Sigmoid colon (tissue), 4 donors: ENCODE measurements at regions not wholly inside any gene's neighbourhood (a gene's known extent, or its start where the extent isn't known, plus 50 kb on each side); places are given as distances from the start of the nearest gene placed in this dataset.

ENCODE experiments used
- EP300 ChIP-seq, 4 donors: sonication (generic); formaldehyde crosslinking; IDR thresholded peaks; one replicate each; pipeline ENCODE4 v1.6.1; 2017; ENCODE audit warnings: antibody characterized with exemption in 4 of 4
- POLR2A ChIP-seq, 2 donors: fragments of 450-650 bp; IDR thresholded peaks; one replicate each; pipeline ENCODE4 v1.6.1; 2016; ENCODE audit warnings: antibody characterized with exemption in 2 of 2, mild to moderate bottlenecking in 2 of 2, moderate library complexity in 2 of 2
- POLR2AphosphoS5 ChIP-seq, 4 donors: sonication (generic); formaldehyde crosslinking; IDR thresholded peaks; one replicate each; pipeline ENCODE4 v1.6.1; 2017; ENCODE audit warnings: antibody characterized with exemption in 4 of 4
- TF ChIP-seq, protein P1 (sequence below), 4 experiments: fragments of 450-650 bp in 3 of 4; fragments of 200-600 bp in 1 of 4; IDR thresholded peaks; one replicate each; pipeline ENCODE4 v1.5.1; 2016 to 2019; ENCODE audit warnings: antibody characterized with exemption in 4 of 4, mild to moderate bottlenecking in 3 of 4, moderate library complexity in 2 of 4

GRCh38 chr1:169031566-169032224 lies 74.8 kb upstream of the ATP1B1 start:
- TF ChIP-seq, protein P1, sequence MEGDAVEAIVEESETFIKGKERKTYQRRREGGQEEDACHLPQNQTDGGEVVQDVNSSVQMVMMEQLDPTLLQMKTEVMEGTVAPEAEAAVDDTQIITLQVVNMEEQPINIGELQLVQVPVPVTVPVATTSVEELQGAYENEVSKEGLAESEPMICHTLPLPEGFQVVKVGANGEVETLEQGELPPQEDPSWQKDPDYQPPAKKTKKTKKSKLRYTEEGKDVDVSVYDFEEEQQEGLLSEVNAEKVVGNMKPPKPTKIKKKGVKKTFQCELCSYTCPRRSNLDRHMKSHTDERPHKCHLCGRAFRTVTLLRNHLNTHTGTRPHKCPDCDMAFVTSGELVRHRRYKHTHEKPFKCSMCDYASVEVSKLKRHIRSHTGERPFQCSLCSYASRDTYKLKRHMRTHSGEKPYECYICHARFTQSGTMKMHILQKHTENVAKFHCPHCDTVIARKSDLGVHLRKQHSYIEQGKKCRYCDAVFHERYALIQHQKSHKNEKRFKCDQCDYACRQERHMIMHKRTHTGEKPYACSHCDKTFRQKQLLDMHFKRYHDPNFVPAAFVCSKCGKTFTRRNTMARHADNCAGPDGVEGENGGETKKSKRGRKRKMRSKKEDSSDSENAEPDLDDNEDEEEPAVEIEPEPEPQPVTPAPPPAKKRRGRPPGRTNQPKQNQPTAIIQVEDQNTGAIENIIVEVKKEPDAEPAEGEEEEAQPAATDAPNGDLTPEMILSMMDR (IDR thresholded peaks at IDR 0.05) = no peak
- TF ChIP-seq POLR2AphosphoS5 (IDR thresholded peaks at IDR 0.05) (no peak), POLR2A (IDR thresholded peaks at IDR 0.05) (no peak), EP300 (IDR thresholded peaks at IDR 0.05) (no peak)
